ENCODE measurements at regions not wholly inside any gene's neighbourhood (a gene's known extent, or its start where the extent isn't known, plus 50 kb on each side); places are given as distances from the start of the nearest gene placed in this dataset.

DNA sequence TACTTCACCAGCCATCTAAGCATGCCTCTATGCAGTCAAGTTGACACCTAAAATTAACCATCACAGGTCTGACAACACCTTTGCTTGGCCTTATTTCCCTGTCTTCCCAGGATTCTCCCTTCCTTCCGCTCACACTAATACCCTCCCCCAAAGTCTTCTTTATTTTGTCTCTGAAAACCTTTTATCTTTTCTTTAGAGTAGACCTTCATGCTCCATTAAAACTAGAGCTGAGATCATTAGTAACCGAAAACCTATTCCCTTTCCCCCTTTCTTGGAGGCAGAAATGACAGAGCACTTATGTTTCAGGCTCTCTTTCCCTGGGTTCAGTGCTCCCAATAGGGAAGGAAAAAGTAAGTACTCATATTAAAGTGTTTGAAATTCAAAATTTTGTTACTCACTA lies 423.8 kb downstream of the YTHDC2 start:
- CTCF ChIA-PET, result no interaction called here
- no CpG with 5 or more reads among the region's 2 CpGs for WGBS, 2 experiments (ENCODE audit: extremely low coverage in 2 of 2, insufficient read length in 1 of 2)
- Histone ChIP-seq H4K20me1 (ENCODE audit: insufficient read depth, low read length) (no peaks in the 10 kb centered on the region), H3K27ac (ENCODE audit: insufficient read depth, low read length) (no peak overlapping the region), H3K56ac (ENCODE audit: extremely low read depth, insufficient read depth, low read length) (no peak overlapping the region), H4K91ac (ENCODE audit: insufficient read depth, low read depth, low read length) (no peak overlapping the region), H2BK20ac (ENCODE audit: low read depth, low read length) (no peak overlapping the region), H2AK9ac (replicated peaks; ENCODE audit: low read depth, low read length, poor library complexity) (no peak overlapping the region), H2BK15ac (ENCODE audit: low read depth, low read length) (no peak overlapping the region), H2AFZ (replicated peaks; ENCODE audit: low read length, poor library complexity) (no peak overlapping the region), H3K4me1 (ENCODE audit: control insufficient read depth, insufficient read depth, low read length) (no peaks in the 10 kb centered on the region), H2BK5ac (ENCODE audit: low read depth, low read length, poor library complexity, severe bottlenecking) (no peak overlapping the region), H3K14ac (replicated peaks; ENCODE audit: low read depth, low read length) (no peak overlapping the region), H3K4me3 (ENCODE audit: insufficient read depth, low read depth, low read length) (no peak overlapping the region), H2AK5ac (ENCODE audit: low read depth, low read length) (no peak overlapping the region), H3K9ac (ENCODE audit: low read depth, low read length) (no peak overlapping the region), H3K79me1 (ENCODE audit: low read depth in 1 of 2, low read length in 2 of 2) (no peaks in the 10 kb centered on the region), H3K9me1 (ENCODE audit: insufficient read depth, low read length) (no peaks in the 10 kb centered on the region), H3K36me3 (ENCODE audit: control insufficient read depth, insufficient read depth, low read length) (no peaks in the 10 kb centered on the region), H3K18ac (ENCODE audit: low read depth, low read length) (no peak overlapping the region), H4K5ac (ENCODE audit: low read depth, low read length) (no peak overlapping the region), H3K9me3 (ENCODE audit: control insufficient read depth, insufficient read depth, low read length) (no peaks in the 10 kb centered on the region), H4K8ac (ENCODE audit: low read depth in 2 of 2, low read length in 2 of 2) (no peak overlapping the region), H2BK120ac (ENCODE audit: low read depth, low read length) (no peak overlapping the region), H3K4ac (ENCODE audit: low read depth, low read length) (no peak overlapping the region), H3K23ac (ENCODE audit: low read depth, low read length) (no peak overlapping the region), H3K27me3 (ENCODE audit: control insufficient read depth, insufficient read depth, low read length) (no peaks in the 10 kb centered on the region), H3K4me2 (ENCODE audit: low read depth, low read length) (no peak overlapping the region)
- ATAC-seq (ENCODE audit: low read depth), result no peak
- DNase-seq, result no peak
- POLR2A ChIA-PET (ENCODE audit: unreplicated experiment), result no interaction called here
- BruUV-seq (replicated peaks), result no TSS peak
- TF ChIP-seq RCOR1 (IDR thresholded peaks at IDR 0.05; ENCODE audit: insufficient replicate concordance, low read length) (no peak), CHD1 (IDR thresholded peaks at IDR 0.05; ENCODE audit: low read depth, low read length) (no peak), POLR2A (IDR thresholded peaks at IDR 0.05; ENCODE audit: low read depth, low read length) (no peak), RAD21 (IDR thresholded peaks at IDR 0.05; ENCODE audit: low read length) (no peak), RFX5 (IDR thresholded peaks at IDR 0.05; ENCODE audit: low read depth, low read length) (no peak), MAFK (IDR thresholded peaks at IDR 0.05; ENCODE audit: low read depth, low read length) (no peak), NFE2L2 (IDR thresholded peaks at IDR 0.05; ENCODE audit: low read depth, low read length) (no peak), SMC3 (IDR thresholded peaks at IDR 0.05; ENCODE audit: low read depth, low read length) (no peak), MXI1 (IDR thresholded peaks at IDR 0.05; ENCODE audit: borderline replicate concordance, low read depth, low read length) (no peak), CEBPB (IDR thresholded peaks at IDR 0.05; ENCODE audit: low read depth, low read length) (no peak), FOS (IDR thresholded peaks at IDR 0.05; ENCODE audit: low read depth, low read length) (no peak), MAZ (IDR thresholded peaks at IDR 0.05; ENCODE audit: borderline replicate concordance, low read depth, low read length) (no peak)
- TF ChIP-seq, protein P1, sequence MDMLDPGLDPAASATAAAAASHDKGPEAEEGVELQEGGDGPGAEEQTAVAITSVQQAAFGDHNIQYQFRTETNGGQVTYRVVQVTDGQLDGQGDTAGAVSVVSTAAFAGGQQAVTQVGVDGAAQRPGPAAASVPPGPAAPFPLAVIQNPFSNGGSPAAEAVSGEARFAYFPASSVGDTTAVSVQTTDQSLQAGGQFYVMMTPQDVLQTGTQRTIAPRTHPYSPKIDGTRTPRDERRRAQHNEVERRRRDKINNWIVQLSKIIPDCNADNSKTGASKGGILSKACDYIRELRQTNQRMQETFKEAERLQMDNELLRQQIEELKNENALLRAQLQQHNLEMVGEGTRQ (IDR thresholded peaks at IDR 0.05; ENCODE audit: low read depth, low read length), result no peak
- TF ChIP-seq, protein P2, sequence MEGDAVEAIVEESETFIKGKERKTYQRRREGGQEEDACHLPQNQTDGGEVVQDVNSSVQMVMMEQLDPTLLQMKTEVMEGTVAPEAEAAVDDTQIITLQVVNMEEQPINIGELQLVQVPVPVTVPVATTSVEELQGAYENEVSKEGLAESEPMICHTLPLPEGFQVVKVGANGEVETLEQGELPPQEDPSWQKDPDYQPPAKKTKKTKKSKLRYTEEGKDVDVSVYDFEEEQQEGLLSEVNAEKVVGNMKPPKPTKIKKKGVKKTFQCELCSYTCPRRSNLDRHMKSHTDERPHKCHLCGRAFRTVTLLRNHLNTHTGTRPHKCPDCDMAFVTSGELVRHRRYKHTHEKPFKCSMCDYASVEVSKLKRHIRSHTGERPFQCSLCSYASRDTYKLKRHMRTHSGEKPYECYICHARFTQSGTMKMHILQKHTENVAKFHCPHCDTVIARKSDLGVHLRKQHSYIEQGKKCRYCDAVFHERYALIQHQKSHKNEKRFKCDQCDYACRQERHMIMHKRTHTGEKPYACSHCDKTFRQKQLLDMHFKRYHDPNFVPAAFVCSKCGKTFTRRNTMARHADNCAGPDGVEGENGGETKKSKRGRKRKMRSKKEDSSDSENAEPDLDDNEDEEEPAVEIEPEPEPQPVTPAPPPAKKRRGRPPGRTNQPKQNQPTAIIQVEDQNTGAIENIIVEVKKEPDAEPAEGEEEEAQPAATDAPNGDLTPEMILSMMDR (conservative IDR thresholded peaks at IDR 0.05; ENCODE audit: low read depth, low read length), result no peak
- TF ChIP-seq, protein P3, sequence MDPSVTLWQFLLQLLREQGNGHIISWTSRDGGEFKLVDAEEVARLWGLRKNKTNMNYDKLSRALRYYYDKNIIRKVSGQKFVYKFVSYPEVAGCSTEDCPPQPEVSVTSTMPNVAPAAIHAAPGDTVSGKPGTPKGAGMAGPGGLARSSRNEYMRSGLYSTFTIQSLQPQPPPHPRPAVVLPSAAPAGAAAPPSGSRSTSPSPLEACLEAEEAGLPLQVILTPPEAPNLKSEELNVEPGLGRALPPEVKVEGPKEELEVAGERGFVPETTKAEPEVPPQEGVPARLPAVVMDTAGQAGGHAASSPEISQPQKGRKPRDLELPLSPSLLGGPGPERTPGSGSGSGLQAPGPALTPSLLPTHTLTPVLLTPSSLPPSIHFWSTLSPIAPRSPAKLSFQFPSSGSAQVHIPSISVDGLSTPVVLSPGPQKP (IDR thresholded peaks at IDR 0.05; ENCODE audit: borderline replicate concordance, low read depth, low read length), result no peak
- intact Hi-C loops (cut with micrococcal nuclease), result no loop called here
- dilution Hi-C loops (cut with HindIII; ENCODE audit: low sequenced_read_pairs, unreplicated experiment), result no loop called here
- in situ Hi-C loops (cut with MboI; ENCODE audit: low sequenced_read_pairs), result no loop called here
